Vagina (tissue), 2 donors: ENCODE measurements at regions not wholly inside any gene's neighbourhood (a gene's known extent, or its start where the extent isn't known, plus 50 kb on each side); places are given as distances from the start of the nearest gene placed in this dataset.

ENCODE experiments used
- CTCF ChIP-seq, 3 experiments: fragments of 450-650 bp in 2 of 3; fragments of 200-600 bp in 1 of 3; sonication (generic) in 1 of 3; IDR thresholded peaks; one replicate each; pipeline ENCODE4 v1.5.1; 2017 to 2019; ENCODE audit warnings: antibody characterized with exemption in 3 of 3, mild to moderate bottlenecking in 2 of 3, moderate library complexity in 2 of 3
- POLR2A ChIP-seq, 2 donors: fragments of 450-650 bp; IDR thresholded peaks; one replicate each; pipeline ENCODE4 v1.6.1; 2017; ENCODE audit warnings: antibody characterized with exemption in 2 of 2, mild to moderate bottlenecking in 2 of 2, moderate library complexity in 2 of 2

- TF ChIP-seq CTCF (IDR thresholded peaks at IDR 0.05) (no peak), POLR2A (IDR thresholded peaks at IDR 0.05) (no peak)
Measured at GRCh38 chr10:78207216-78207615, 173.6 kb downstream of the RPS24 start.
